ENCODE measurements at regions not wholly inside any gene's neighbourhood (a gene's known extent, or its start where the extent isn't known, plus 50 kb on each side); places are given as distances from the start of the nearest gene placed in this dataset.

DNA sequence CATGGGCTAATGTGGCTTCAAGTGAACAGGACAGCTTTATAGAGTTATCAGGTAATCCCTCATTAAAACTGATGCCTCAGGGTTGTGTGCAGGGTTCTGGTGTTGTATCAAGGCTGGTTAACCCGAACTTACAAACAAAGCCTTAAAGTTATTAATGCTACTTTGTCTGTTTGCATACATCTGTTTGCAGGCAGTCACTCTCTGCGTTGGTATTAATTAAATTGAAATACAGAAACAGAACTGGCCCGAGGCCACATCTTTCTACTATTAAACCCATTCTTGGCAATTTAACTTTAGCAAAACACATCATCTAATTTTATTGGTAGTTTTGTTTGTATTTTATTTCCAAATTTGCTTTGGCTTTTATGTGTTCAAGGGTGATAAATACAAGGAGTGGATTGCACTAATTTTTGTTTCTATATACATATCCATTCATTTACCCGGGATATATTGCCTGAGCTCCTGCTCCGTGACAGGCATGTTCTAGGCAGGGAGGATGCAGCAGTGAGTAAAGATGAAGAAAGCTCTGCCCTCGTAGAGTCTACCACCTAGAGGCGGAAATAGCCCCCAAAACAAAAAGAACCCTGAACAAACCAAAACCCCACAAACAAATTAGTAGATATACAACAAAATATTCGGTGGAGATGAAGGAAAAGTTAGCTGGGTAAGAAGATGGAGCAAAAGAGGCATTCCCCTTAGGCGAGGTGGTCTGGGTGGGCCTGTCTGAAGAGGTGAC is 164.2 kb downstream of the MACROH2A1 start:
- DNase-seq (ENCODE audit: low read depth), result no peak

- DNase-seq (ENCODE audit: low read depth), result no peak
Measured at GRCh38 chr5:135234242-135234641, 164.8 kb downstream of the MACROH2A1 start.

DNA sequence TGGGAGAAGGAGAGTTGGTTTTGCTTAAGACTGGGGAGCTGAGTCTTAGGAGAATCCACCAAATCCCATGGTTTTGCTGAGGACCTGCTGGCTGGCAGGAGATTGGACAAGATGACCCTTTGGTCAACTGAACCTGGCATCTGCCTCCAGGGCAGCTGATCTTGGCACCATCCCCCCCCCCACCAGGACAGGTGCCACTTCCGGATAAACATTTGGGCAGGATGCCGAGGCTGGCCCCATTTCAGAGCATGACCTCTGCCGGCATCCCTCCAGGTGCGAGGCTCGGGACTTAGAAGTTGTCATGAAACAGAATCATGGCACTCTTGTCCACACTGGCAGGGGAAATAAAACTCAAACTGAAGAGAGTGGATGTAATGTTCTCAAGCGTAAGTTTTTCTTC is 165.6 kb downstream of the MACROH2A1 start:
- DNase-seq (ENCODE audit: low read depth), result no peak

GRCh38 chr5:135232958-135233357 is 166.1 kb downstream of the MACROH2A1 start:
- no peak for DNase-seq (ENCODE audit: low read depth)

GRCh38 chr5:135231289-135231688 is 167.7 kb downstream of the MACROH2A1 start:
- DNase-seq (ENCODE audit: low read depth), result no peak

GRCh38 chr5:135230251-135230925 is 168.6 kb downstream of the MACROH2A1 start:
- DNase-seq (ENCODE audit: low read depth), result no peak

GRCh38 chr5:135229679-135230132 is 169.3 kb downstream of the MACROH2A1 start:
- DNase-seq (ENCODE audit: low read depth), result no peak

- no peak for DNase-seq (ENCODE audit: low read depth)
Measured at GRCh38 chr5:135229122-135229521, 169.9 kb downstream of the MACROH2A1 start.

GRCh38 chr5:135228222-135228621 is 170.8 kb downstream of the MACROH2A1 start:
- DNase-seq (ENCODE audit: low read depth), result no peak

DNA sequence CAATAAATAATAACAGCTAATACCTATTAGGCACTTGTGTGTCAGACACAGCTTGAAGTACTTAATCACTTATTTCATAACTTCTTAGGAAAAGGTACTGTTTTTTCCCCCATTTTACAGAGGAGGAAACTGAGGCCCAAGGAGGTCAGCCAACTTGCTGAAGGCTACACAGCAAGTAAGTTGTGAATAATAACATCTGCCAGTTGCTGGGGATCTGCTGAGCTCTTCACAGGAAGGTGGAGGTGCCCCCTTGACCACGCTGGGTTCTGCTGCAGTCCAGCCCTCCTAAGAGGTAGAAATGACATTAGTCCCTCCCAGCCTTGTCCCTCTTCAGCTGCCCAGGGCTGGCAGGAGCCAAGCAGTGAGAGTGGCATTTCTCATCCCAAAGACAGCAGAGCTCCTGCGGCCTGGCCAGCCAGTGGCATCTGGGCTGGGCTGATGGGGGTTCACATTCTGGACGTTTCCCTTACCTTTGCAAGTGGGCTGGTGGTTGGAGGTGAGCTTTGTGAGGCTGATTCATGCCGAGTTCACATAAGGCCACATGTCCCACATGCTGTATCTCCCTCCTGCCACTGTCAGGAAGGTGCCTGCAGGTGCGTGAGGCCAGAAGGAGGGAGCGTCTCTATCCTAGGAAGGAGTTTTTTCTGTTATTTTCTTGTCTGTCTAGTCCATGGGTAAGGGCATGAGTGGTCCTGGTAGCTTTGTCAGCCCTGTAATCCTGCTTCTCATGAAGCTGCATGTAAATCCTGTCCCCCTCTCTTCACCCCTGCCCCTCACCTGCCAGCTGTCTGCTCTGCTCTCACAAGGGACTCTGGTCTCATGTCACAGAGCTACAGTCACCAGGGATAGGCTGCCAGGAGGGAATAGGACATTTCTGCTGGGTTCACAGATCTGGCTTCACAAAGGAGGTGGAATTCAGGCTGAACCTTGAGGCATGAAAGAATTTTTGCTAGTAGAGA is 171.7 kb downstream of the MACROH2A1 start:
- no peak for DNase-seq (ENCODE audit: low read depth)

DNA sequence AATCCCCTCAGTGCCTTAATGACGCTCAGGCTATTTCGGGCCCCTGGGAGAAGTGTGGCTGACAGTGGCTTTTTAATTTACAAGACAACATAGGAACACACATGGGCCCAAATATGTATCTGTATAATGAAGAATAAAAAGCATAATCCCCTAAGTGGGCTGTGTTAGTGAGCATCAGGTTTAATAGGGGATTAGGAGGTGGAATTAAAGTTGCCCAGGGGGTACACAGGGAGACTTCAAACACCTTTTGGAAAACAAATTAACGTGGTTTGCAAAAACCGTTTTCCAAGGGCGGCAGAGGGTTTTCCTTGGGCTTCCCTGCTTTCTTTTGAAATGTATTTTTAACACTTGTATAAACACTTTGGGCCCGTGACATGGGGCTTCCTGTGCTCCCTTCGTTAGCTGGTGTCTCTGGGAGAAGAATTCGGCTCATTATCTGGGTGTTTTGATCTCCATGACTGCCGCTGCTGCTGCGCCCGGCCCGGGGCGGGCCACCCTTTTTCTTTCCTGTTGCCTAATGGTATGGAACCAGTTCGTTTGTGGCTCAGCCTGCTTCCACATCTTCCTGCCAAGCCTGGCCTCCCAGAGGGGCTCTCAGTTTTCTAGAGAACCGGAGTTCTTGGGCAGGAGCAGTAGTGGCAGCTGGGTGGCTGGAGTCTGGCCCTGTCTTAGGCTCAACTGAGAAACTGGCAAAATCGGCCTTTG is 173.0 kb downstream of the MACROH2A1 start:
- no peak for DNase-seq (ENCODE audit: low read depth)

DNA sequence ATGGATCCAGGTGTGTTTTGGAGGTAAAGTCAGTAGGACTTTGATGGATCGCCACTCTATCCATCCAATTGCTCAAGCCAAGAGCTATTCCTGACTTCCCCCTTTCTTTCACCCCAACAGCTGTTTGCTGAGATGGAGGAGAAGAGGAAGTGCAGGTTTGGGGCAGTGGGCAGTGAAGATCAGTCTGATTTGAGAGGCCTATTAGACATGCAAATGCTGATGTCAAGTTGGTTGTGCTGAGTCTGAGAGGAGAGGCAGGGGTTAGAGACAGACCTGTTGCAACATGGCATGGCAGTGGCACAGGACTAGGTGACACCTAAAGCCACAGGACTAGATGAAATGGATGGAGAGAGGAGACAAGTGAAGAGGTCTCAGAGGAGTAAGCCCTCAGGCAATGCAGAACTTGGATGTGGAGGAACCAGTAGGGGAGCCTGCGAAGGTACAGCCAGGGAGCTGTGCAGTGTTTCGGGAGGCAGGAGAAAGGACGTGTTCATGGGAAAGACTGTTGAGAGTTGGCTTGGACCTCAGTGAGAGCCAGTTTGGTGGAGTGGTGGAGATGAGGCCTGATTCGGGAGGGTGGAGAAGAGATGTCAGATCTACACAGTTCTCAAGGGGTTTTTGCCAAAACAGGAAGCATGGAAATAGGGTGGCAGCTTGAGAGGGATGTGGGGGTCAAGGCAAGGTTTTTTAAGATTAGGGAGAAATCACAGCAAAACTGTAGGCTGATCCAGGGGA is 175.0 kb downstream of the MACROH2A1 start:
- DNase-seq (ENCODE audit: low read depth), result no peak

DNA sequence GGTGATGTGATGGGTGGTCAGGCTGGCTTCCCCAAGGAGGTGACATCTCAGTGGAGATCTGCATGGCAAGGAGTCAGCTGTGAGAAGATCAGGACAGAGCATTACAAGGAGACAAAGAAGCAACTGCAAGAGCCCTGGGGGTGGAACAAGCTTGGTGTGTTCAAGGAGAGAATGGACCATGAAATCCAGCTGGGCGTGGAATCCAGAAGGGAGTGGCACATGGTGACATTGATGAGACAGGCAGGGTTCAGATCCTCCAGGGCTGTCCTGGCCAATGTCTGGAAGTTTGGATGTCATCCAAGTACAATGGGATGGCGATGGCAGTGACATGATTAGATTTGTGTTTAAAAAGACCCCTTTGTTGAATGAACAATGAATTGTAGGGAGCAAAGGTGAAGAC is 175.6 kb downstream of the MACROH2A1 start:
- DNase-seq (ENCODE audit: low read depth), result no peak

GRCh38 chr5:135222771-135223170 is 176.3 kb downstream of the MACROH2A1 start:
- no peak for DNase-seq (ENCODE audit: low read depth)

DNA sequence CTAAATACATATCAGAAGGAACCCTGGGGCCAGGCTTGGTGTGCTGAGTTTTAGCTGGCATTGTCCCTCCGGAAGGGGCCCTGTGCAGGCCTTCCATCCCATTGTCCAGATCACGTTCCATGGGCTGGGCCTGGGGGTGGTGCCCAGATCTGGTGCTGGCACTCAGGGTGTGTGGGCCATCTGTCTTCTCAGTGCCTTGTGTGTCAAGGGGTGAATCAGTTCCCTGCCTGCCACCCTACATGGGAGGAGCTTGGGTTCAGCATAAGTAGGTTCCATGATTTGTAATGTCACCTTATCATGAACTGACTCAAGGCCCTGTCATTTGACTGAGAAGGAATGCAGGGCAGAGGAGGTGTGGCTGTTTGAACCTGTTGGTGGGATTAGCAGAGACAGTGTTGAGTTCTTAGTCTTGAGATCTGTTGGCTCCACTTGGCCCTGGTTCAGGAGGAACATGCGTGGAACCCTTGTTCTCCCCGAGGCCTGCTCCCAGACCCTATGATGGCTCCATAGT is 176.8 kb downstream of the MACROH2A1 start:
- no peak for DNase-seq (ENCODE audit: low read depth)

GRCh38 chr5:135221696-135222095 is 177.3 kb downstream of the MACROH2A1 start:
- no peak for DNase-seq (ENCODE audit: low read depth)

- DNase-seq (ENCODE audit: low read depth), result no peak
Measured at GRCh38 chr5:135221187-135221473, 177.9 kb downstream of the MACROH2A1 start.

DNA sequence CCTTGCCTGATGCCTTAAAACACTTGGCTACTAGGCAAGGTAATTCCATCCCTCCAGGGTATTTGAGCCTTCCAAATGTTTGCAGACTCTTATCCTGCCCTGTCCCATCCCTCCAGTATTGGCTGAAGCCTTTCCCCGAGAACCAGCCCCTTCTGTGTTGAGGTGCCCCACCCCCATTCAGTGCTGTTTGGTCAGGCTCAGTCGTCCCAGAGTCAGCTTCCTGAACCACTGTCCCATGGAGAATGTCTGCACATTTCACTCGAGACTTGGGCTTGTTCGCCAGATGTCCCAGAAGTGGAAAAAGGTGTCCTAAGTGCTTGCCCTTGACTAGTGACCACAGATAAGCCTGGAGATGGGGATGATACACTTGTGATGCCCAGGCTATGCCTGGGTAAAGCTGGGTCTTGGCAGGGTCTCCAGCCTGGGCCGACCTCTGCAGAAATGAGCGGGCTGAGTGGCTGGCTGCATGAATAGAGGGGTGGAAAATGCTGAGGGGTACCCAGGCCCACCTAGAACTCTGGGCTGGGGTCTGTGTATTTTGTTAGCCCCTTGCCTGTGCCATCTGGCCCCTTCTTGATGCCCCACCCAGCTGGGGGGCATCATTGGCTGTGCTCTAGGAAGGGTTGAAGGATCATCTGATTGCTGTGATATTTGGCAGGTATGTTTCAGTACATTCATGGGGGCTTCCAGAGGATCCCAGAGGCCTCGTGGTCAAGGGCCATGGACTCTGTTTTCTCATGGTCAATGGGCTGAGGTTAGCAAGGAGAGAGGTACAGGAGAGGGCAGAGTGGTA is 178.4 kb downstream of the MACROH2A1 start:
- no peak for DNase-seq (ENCODE audit: low read depth)

DNA sequence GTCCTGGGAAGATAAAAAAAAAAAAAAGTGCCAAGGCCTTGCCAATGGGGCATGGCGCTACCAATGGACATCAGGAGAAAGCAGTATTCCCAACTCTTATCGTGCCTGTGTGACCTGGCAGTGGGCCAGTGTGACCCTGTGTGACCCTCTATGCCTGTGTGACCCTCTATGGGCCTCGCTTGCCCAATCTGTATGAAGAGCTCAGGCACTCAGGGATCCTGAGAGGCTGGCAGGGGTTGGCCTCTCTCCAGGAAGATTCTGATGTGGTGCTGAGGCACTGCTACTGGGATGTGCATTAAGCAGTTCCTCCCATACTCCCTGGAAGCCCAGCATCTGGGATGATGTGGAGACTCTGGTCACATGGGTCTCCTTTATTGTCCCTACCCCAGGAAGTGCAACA is 179.2 kb downstream of the MACROH2A1 start:
- DNase-seq (ENCODE audit: low read depth), result no peak
